HG03432 (cell line): ENCODE measurements at regions not wholly inside any gene's neighbourhood (a gene's known extent, or its start where the extent isn't known, plus 50 kb on each side); places are given as distances from the start of the nearest gene placed in this dataset.

Experiments
- ATAC-seq: cut with Tn5 transposase; IDR thresholded peaks from one replicate; pipeline ENCODE4 v1.9.1; 2021; ENCODE audit warnings: mild to moderate bottlenecking, moderate library complexity; ENCODE audit not compliant: unreplicated experiment

- no peak for ATAC-seq
Measured at GRCh38 chr4:188197566-188197965, 58.3 kb downstream of the TRIML1 start.

- ATAC-seq, result no peak
Measured at GRCh38 chr4:188198982-188199792, 59.9 kb downstream of the TRIML1 start.

- ATAC-seq, result no peak
Measured at GRCh38 chr4:188201851-188202250, 62.6 kb downstream of the TRIML1 start.

GRCh38 chr4:188206783-188207182 is 67.5 kb downstream of the TRIML1 start:
- no peak for ATAC-seq

GRCh38 chr4:188214861-188215260 is 75.6 kb downstream of the TRIML1 start:
- no peak for ATAC-seq

- no peak for ATAC-seq
Measured at GRCh38 chr4:188218392-188218791, 79.2 kb downstream of the TRIML1 start.

GRCh38 chr4:188220006-188220405 is 80.8 kb downstream of the TRIML1 start:
- no peak for ATAC-seq

GRCh38 chr4:188221090-188221489 is 81.8 kb downstream of the TRIML1 start:
- no peak for ATAC-seq

- ATAC-seq, result no peak
Measured at GRCh38 chr4:188228279-188228678, 89.0 kb downstream of the TRIML1 start.

- ATAC-seq, result no peak
Measured at GRCh38 chr4:188232428-188232827, 93.2 kb downstream of the TRIML1 start.

GRCh38 chr4:188242041-188242440 is 102.8 kb downstream of the TRIML1 start:
- ATAC-seq, result no peak

- no peak for ATAC-seq
Measured at GRCh38 chr4:188245651-188246050, 106.4 kb downstream of the TRIML1 start.

- no peak for ATAC-seq
Measured at GRCh38 chr4:188246488-188246887, 107.2 kb downstream of the TRIML1 start.

GRCh38 chr4:188254211-188254610 is 115.0 kb downstream of the TRIML1 start:
- ATAC-seq, result no peak

GRCh38 chr4:188262464-188262863 is 123.2 kb downstream of the TRIML1 start:
- no peak for ATAC-seq

GRCh38 chr4:188263321-188263720 is 124.1 kb downstream of the TRIML1 start:
- no peak for ATAC-seq

- no peak for ATAC-seq
Measured at GRCh38 chr4:188266386-188266785, 127.1 kb downstream of the TRIML1 start.

GRCh38 chr4:188268131-188268908 is 129.1 kb downstream of the TRIML1 start:
- ATAC-seq, result no peak

- ATAC-seq, result no peak
Measured at GRCh38 chr4:188270273-188271069, 131.2 kb downstream of the TRIML1 start.

- ATAC-seq, result no peak
Measured at GRCh38 chr4:188275686-188276085, 136.4 kb downstream of the TRIML1 start.

GRCh38 chr4:188279184-188279583 is 139.9 kb downstream of the TRIML1 start:
- no peak for ATAC-seq
